ENCODE measurements at regions not wholly inside any gene's neighbourhood (a gene's known extent, or its start where the extent isn't known, plus 50 kb on each side); places are given as distances from the start of the nearest gene placed in this dataset.

DNA sequence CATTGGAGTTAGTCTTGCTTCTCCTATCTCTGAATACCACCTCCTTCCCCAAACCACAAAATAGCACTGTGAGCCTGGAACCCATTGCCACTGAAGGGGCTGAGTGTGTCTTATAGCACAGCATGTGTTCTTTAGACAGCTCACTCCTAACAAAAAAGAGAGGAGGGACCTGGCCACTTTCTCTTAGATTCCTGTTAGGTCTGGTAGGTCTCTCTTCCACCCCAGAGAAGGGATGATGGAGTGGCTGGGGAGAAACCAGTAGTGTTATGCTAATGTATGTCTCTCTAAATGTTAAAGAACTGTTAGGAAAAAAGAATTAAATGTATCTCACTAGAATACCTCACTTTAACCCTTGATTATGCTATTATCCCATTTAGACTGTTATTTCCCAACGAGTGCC lies 340.3 kb downstream of the EPHA7 start:
- BruUV-seq (replicated peaks), result no TSS peak
- CTCF ChIA-PET, result no interaction called here
- no peaks in the 10 kb centered on the region for H3K9me2 ChIP-seq (ENCODE audit: insufficient read depth)
- H3K4me2 ChIP-seq, result no peak overlapping the region
- H3K27me3 ChIP-seq (ENCODE audit: insufficient read depth, low read depth), result no peaks in the 10 kb centered on the region
- TF ChIP-seq CTCF (conservative IDR thresholded peaks at IDR 0.05), result no peak
- TF ChIP-seq EZH2 (IDR thresholded peaks at IDR 0.05; ENCODE audit: low read depth), result no peak
- H3K4me3 ChIP-seq, result no peak overlapping the region
- no peaks in the 10 kb centered on the region for H3K79me2 ChIP-seq (ENCODE audit: low read depth)
- no peaks in the 10 kb centered on the region for H4K20me1 ChIP-seq (ENCODE audit: insufficient read depth)
- H3K36me3 ChIP-seq (ENCODE audit: low read depth), result no peaks in the 10 kb centered on the region
- no peak overlapping the region for H2AFZ ChIP-seq
- no peak overlapping the region for H3K27ac ChIP-seq
- DNase-seq, result no peak
- POLR2A ChIA-PET (ENCODE audit: unreplicated experiment), result interaction anchor here (0.6 kb wide), 1 partner anchor 102 kb away, joined by 4 read pairs; no protein-coding TSS in a partner anchor
- no peaks in the 10 kb centered on the region for H3F3A ChIP-seq (ENCODE audit: insufficient read depth, low read depth)
- intact Hi-C loops (cut with micrococcal nuclease; ENCODE audit: unreplicated experiment), result no loop called here
- H3K4me1 ChIP-seq (replicated peaks; ENCODE audit: insufficient read depth), result no peaks in the 10 kb centered on the region
- H3K9me3 ChIP-seq (ENCODE audit: insufficient read depth, low read depth), result no peaks in the 10 kb centered on the region

DNA sequence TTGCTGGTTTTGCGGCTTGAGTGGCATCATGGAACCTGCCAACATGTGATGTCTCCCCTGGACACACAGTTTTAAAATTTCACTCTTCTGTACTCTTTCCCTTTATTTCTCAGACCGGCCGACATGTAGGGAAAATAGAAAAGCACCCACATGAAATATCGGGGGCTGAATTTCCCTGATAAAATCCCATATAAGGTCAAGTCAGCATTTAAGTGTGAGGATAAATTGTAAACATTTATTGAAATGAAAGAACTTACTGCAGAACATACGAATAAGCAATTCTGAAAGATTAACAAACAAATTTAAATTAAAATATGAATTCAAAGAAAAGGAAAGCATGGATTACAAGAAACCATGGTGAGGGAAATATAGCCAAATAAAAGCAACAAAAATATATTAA lies 345.5 kb downstream of the EPHA7 start:
- H3K4me3 ChIP-seq, result no peak overlapping the region
- no TSS peak for BruUV-seq (replicated peaks)
- H3K4me2 ChIP-seq, result no peak overlapping the region
- no peak overlapping the region for H3K27ac ChIP-seq
- no peak overlapping the region for H2AFZ ChIP-seq
- H3K9me3 ChIP-seq (ENCODE audit: insufficient read depth, low read depth), result no peaks in the 10 kb centered on the region
- no peaks in the 10 kb centered on the region for H3K4me1 ChIP-seq (replicated peaks; ENCODE audit: insufficient read depth)
- CTCF ChIA-PET, result no interaction called here
- H4K20me1 ChIP-seq (ENCODE audit: insufficient read depth), result no peaks in the 10 kb centered on the region
- POLR2A ChIA-PET (ENCODE audit: unreplicated experiment), result no interaction called here
- intact Hi-C loops (cut with micrococcal nuclease; ENCODE audit: unreplicated experiment), result no loop called here
- no peaks in the 10 kb centered on the region for H3K9me2 ChIP-seq (ENCODE audit: insufficient read depth)
- no peak for TF ChIP-seq CTCF (conservative IDR thresholded peaks at IDR 0.05)
- no peak for TF ChIP-seq EZH2 (IDR thresholded peaks at IDR 0.05; ENCODE audit: low read depth)
- no peaks in the 10 kb centered on the region for H3K36me3 ChIP-seq (ENCODE audit: low read depth)
- DNase-seq, result no peak
- no peaks in the 10 kb centered on the region for H3F3A ChIP-seq (ENCODE audit: insufficient read depth, low read depth)
- H3K79me2 ChIP-seq (ENCODE audit: low read depth), result no peaks in the 10 kb centered on the region
- H3K27me3 ChIP-seq (ENCODE audit: insufficient read depth, low read depth), result no peaks in the 10 kb centered on the region

DNA sequence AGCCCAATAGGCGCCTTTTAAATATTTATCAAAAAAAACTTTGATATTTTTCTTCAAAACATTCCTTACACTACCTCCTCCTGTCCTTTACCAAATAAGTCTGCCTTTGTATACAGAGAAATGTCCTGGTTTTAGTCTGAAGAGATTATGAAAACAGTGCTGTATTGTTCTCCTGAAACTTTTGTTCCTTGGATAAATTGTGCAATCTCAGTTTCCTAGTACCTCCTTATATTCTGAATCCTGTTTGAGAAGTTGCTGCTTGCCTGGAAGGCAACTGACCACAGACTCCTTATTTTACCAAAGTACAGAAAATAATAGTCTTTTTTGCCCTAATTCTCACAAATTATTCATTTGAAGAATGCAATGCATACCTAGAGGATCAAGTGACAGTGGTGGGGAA lies 349.5 kb downstream of the EPHA7 start:
- H3K4me1 ChIP-seq (replicated peaks; ENCODE audit: insufficient read depth), result no peaks in the 10 kb centered on the region
- DNase-seq, result no peak
- CTCF ChIA-PET, result no interaction called here
- H4K20me1 ChIP-seq (ENCODE audit: insufficient read depth), result no peaks in the 10 kb centered on the region
- intact Hi-C loops (cut with micrococcal nuclease; ENCODE audit: unreplicated experiment), result no loop called here
- no peak overlapping the region for H3K4me3 ChIP-seq
- H3K9me3 ChIP-seq (ENCODE audit: insufficient read depth, low read depth), result no peaks in the 10 kb centered on the region
- POLR2A ChIA-PET (ENCODE audit: unreplicated experiment), result no interaction called here
- H3K27ac ChIP-seq, result no peak overlapping the region
- no peaks in the 10 kb centered on the region for H3F3A ChIP-seq (ENCODE audit: insufficient read depth, low read depth)
- TF ChIP-seq CTCF (conservative IDR thresholded peaks at IDR 0.05) (no peak), EZH2 (IDR thresholded peaks at IDR 0.05; ENCODE audit: low read depth) (no peak)
- H3K27me3 ChIP-seq (ENCODE audit: insufficient read depth, low read depth), result no peaks in the 10 kb centered on the region
- H3K79me2 ChIP-seq (ENCODE audit: low read depth), result no peaks in the 10 kb centered on the region
- H3K9me2 ChIP-seq (ENCODE audit: insufficient read depth), result no peaks in the 10 kb centered on the region
- H2AFZ ChIP-seq, result no peak overlapping the region
- no TSS peak for BruUV-seq (replicated peaks)
- H3K36me3 ChIP-seq (ENCODE audit: low read depth), result no peaks in the 10 kb centered on the region
- H3K4me2 ChIP-seq, result no peak overlapping the region
